Activated CD8-positive, alpha-beta T cell treated with anti-CD3 and anti-CD28 coated beads, Interleukin-2, amount 10 ng/mL, durations not matched to agents 7 days and 5 days (primary cell): ENCODE measurements at regions not wholly inside any gene's neighbourhood (a gene's known extent, or its start where the extent isn't known, plus 50 kb on each side); places are given as distances from the start of the nearest gene placed in this dataset.

ENCODE experiments used
- ATAC-seq: fragments of 150-1000 bp; cut with Tn5 transposase; one replicate; pipeline ENCODE4 v1.10.0; 2021; ENCODE audit warnings: moderate library complexity
- CTCF ChIA-PET: fragments of 350-600 bp; sonication (Branson Sonifier 250); formaldehyde crosslinking; loops from one replicate; lab custom pipeline; 2021; ENCODE audit warnings: antibody characterized with exemption; lab: Charles Lee
- POLR2A ChIA-PET: fragments of 350-600 bp; sonication (Branson Sonifier 250); formaldehyde crosslinking; loops from one replicate; lab custom pipeline; 2021; ENCODE audit warnings: antibody characterized with exemption; lab: Charles Lee
- DNase-seq: peaks from one replicate; pipeline ENCODE4 v3.0.0-alpha.2; 2020
- H3K27ac Mint-ChIP-seq: one replicate; pipeline ENCODE4 v1.8.0; 2021; ENCODE audit warnings: mild to moderate bottlenecking, mixed read lengths
- H3K27me3 Mint-ChIP-seq: one replicate; pipeline ENCODE4 v1.8.0; 2021; ENCODE audit warnings: low read depth, mixed read lengths
- H3K36me3 Mint-ChIP-seq: one replicate; pipeline ENCODE4 v1.8.0; 2021; ENCODE audit warnings: low read depth, mixed read lengths
- H3K4me1 Mint-ChIP-seq: one replicate; pipeline ENCODE4 v1.8.0; 2021; ENCODE audit warnings: low read depth, mixed read lengths
- H3K4me3 Mint-ChIP-seq: one replicate; pipeline ENCODE4 v1.8.0; 2021; ENCODE audit warnings: mild to moderate bottlenecking, mixed read lengths
- H3K9me3 Mint-ChIP-seq: one replicate; pipeline ENCODE4 v1.8.0; 2022; ENCODE audit warnings: mixed read lengths; ENCODE audit not compliant: insufficient read depth

DNA sequence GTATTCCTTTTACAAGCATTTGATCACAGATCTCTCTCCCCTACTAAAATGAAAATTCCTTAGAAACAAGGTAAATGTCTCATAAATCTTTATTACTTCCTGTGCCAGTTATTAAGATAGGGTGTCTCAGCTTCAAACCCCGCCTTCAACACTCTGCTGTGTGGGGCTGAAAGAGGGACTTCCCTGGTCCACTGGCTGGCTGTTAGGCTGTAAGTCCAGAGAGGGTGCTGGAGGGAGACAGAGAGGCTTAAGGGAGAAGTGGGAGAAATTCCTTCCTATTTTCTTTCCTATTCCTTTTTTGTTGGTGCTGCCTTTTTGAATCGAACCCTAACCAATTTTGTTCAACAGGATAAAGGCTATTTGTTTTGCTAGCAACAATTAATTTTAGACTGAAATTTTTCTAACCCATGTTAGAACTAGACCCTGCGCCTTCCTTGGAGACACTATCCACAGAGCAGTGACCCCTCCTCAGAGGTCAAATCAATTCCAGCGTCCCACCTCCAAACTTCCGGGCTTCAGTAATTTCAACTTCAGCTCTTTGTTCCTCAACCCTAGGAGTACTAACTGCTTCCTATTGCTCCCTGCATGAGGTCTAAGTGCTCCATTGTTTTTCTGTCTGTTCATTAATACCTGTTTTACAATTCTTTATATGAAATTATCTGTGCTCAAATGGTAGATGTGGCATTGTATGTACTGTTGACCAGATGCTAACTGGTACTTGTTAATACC, 207.5 kb upstream of the OPRM1 start:
- ChIA-PET CTCF (no interaction called here), POLR2A (no interaction called here)
- Mint-ChIP-seq H3K9me3 (no peaks in the 10 kb centered on the region), H3K27ac (no peak overlapping the region), H3K27me3 (no peaks in the 10 kb centered on the region), H3K4me1 (no peaks in the 10 kb centered on the region), H3K36me3 (no peaks in the 10 kb centered on the region), H3K4me3 (no peak overlapping the region)
- no peak for DNase-seq
- no peak for ATAC-seq

DNA sequence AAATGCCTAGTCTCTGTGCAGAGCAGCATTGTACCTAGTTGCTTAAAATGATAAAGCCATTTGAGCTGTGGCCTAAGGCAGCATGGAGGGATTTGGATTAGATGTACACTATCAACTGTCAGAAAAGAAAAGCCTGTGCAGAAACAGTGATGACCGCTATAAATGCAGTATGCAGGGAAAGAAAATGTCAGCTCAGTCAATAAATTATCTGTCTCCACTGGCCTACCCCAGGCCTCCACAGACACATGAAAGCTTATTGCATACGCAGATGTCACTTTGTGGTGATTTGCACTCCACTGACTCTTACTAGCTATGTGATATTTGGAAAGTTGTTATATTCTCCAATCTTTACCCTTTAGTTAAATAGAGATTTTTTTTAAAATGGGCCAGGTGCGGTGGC, 221.9 kb upstream of the OPRM1 start:
- no peak for ATAC-seq
- no peak for DNase-seq
- Mint-ChIP-seq H3K4me1 (no peaks in the 10 kb centered on the region), H3K27ac (no peak overlapping the region), H3K9me3 (no peaks in the 10 kb centered on the region), H3K27me3 (no peaks in the 10 kb centered on the region), H3K36me3 (no peaks in the 10 kb centered on the region), H3K4me3 (no peak overlapping the region)
- ChIA-PET POLR2A (no interaction called here), CTCF (no interaction called here)

DNA sequence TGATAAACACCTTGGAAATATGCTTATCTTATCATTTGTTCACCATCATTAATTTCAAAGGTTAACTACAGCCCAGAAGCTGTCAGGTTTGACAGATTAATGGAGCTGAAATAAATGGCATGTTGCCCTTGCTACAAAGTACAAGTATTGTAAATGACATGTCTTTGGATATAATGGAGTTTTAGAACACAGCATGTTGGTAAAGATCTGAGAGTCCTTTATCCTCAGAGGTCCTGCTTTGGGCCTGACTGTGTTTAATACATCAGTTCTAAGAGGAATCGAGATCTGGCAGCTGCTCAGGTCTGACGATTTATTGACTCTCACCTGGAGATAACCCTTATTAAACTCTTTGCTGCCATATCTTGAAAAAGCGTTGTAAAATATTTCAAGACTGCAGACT, 222.7 kb upstream of the OPRM1 start:
- H3K4me3 Mint-ChIP-seq: no peak overlapping the region
- POLR2A ChIA-PET: no interaction called here
- no peak overlapping the region for H3K27ac Mint-ChIP-seq
- no peaks in the 10 kb centered on the region for H3K9me3 Mint-ChIP-seq
- DNase-seq: no peak
- H3K36me3 Mint-ChIP-seq: no peaks in the 10 kb centered on the region
- no peak for ATAC-seq
- H3K4me1 Mint-ChIP-seq: no peaks in the 10 kb centered on the region
- CTCF ChIA-PET: no interaction called here
- H3K27me3 Mint-ChIP-seq: no peaks in the 10 kb centered on the region

DNA sequence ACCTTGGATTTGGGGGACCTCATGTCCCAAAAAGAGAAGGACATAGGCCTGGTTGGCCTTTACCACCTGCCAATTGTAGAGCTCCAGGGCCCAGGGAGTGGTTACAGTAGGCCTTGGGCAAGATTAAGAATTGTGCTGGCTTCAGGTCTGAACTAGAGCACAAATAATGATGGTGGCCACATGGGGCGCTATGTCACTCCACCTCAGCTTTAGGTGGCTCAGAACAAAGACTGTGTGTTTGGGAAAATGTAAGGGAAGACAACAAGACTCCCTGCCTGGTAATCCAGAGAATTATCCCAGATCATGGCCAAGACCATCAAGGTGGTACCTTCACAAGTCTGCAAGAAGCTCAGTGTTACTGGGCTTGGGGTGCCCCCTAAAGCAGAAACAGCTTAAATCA, 224.9 kb upstream of the OPRM1 start:
- Mint-ChIP-seq H3K4me3 (no peak overlapping the region), H3K36me3 (no peaks in the 10 kb centered on the region), H3K27me3 (no peaks in the 10 kb centered on the region), H3K9me3 (no peaks in the 10 kb centered on the region), H3K4me1 (no peaks in the 10 kb centered on the region), H3K27ac (no peak overlapping the region)
- ChIA-PET CTCF (no interaction called here), POLR2A (no interaction called here)
- ATAC-seq (no peak), DNase-seq (no peak)

DNA sequence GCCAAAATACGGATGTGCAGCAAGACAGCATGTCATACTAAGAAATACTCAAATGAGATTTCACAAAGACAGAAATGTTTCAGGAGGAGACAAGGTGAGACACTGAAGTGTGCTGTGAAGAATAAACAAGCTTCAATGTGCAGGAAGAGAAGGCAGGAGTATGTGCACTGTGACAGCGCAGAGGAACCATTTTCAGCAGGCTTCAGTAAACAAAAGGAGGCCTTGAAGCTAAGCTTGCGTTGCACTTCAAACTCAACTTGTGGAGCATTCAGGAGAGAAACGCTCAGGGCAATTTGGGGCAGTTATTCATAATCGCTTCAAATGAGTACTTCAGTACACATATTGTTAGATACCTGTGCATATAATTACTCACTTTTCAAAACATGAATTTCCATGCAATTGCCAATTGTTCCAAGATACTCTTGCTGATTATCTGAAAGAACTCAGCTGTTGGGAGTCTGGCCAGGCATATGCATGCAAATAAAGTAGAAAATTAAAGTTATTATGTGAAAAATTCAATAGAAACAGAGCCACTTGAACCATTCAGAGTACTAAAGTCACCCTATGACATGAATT, 234.2 kb upstream of the OPRM1 start:
- CTCF ChIA-PET: no interaction called here
- DNase-seq: no peak
- no peaks in the 10 kb centered on the region for H3K4me1 Mint-ChIP-seq

DNA sequence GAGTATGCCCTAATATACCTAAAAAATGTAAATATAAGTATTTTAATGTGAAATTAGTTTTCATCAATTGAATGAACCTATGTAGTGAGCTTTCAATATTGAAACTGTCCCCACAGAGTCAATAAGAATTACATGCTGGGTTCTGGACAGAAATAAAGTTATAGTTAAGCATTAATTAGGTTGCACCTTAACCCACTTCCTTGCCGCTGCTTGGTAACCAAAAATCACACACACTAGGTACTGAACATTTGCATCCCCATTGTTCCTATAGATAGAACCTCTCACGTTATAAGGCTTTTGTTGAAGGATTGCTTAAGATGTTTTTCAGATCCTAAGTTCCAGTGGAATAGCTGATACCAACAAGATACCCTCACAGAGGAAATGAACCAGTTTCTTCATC, 237.1 kb upstream of the OPRM1 start:
- DNase-seq (no peak), ATAC-seq (no peak)
- Mint-ChIP-seq H3K4me1 (no peaks in the 10 kb centered on the region), H3K9me3 (no peaks in the 10 kb centered on the region), H3K36me3 (no peaks in the 10 kb centered on the region), H3K27ac (no peak overlapping the region), H3K27me3 (no peaks in the 10 kb centered on the region), H3K4me3 (no peak overlapping the region)
- POLR2A ChIA-PET: no interaction called here
- CTCF ChIA-PET: no interaction called here

More for the DNA sequence above, 234.2 kb upstream of the OPRM1 start:
- Mint-ChIP-seq H3K9me3 (no peaks in the 10 kb centered on the region), H3K27ac (no peak overlapping the region), H3K4me3 (no peak overlapping the region), H3K36me3 (no peaks in the 10 kb centered on the region), H3K27me3 (no peaks in the 10 kb centered on the region)
- no peak for ATAC-seq
- POLR2A ChIA-PET: no interaction called here

DNA sequence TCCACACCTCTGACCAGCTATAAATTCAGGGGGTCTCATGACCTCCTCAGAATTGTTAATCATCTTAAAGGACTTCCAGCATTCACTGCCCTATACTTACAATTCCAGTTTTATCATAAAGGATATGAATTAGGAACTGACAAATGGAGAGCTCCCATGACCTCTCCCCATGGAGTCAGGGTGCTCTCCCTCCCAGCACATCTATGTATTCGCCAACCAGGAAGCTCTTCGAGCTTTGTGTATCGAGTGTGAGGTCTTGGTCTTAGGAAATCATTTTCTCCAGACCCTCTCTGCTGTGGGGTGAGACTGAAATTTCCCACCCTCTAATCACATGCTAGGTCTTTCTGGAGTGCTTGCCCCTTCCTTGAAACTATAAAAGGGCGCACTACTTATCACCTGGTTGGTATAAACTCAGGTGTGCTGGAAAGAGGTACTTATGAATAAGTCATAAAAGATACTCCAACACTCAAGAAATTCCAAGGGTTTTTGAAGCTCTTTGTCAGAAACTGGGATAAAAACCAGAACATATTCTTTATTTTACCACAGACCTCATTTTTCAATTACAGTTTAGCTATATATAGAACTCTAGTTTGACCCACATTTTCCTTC, 238.4 kb upstream of the OPRM1 start:
- Mint-ChIP-seq H3K4me1 (no peaks in the 10 kb centered on the region), H3K9me3 (no peaks in the 10 kb centered on the region), H3K4me3 (no peak overlapping the region), H3K36me3 (no peaks in the 10 kb centered on the region), H3K27ac (no peak overlapping the region), H3K27me3 (no peaks in the 10 kb centered on the region)
- POLR2A ChIA-PET: no interaction called here
- DNase-seq (no peak), ATAC-seq (no peak)
- CTCF ChIA-PET: no interaction called here

DNA sequence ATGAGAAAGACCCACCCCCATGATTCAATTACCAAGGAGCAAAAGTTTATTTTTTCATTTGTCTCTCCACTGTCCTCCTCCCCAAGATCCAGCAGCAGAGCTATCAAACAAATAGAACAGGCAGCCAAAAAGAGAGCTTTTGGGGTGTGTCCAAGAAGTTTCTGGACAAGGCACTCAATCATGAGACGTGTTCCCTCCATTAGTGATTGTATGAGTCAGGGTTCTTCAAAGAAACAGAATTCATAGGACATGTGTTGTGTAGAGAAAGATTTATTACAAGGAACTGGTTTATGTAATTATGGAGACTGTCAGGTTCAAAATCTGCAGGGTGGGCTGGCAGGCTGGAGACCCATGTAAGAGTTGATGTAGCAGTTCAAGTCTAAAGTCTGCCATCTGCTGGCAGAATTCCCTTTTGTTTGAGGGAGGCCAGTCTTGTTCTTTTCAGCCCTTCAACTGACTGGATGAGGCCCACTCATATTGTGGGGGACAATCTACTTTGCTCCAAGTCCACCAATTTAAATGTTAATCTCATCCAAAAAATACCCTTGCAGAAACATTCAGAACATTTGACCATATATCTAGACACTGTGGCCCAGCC, 248.1 kb upstream of the OPRM1 start:
- no peak overlapping the region for H3K27ac Mint-ChIP-seq
- no peaks in the 10 kb centered on the region for H3K36me3 Mint-ChIP-seq
- DNase-seq (no peak), ATAC-seq (no peak)
- H3K4me1 Mint-ChIP-seq: no peaks in the 10 kb centered on the region
- no peaks in the 10 kb centered on the region for H3K27me3 Mint-ChIP-seq
- POLR2A ChIA-PET: no interaction called here
- CTCF ChIA-PET: no interaction called here
- no peak overlapping the region for H3K4me3 Mint-ChIP-seq
- no peaks in the 10 kb centered on the region for H3K9me3 Mint-ChIP-seq

DNA sequence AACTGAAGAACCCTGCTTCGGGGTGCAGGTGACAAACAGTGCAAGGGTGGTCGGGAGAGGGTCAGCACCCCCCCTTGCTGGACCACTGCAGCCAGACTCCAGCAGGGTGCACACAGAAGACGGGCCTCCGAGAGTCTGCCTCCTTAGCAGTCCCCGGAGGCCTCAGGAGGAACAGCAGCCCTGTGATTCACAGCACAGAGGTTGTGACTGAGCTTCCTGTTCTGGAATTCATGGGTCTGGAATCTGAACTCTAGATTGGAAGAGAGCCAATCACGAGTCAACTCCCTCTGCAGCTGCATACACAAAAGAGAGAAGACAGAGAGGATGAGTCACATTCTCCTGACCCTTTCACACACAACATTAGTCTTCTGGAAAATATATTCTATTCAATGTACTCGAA, 249.0 kb upstream of the OPRM1 start:
- ChIA-PET POLR2A (no interaction called here), CTCF (no interaction called here)
- Mint-ChIP-seq H3K4me3 (no peak overlapping the region), H3K4me1 (no peaks in the 10 kb centered on the region), H3K9me3 (no peaks in the 10 kb centered on the region), H3K27me3 (no peaks in the 10 kb centered on the region), H3K36me3 (no peaks in the 10 kb centered on the region), H3K27ac (no peak overlapping the region)
- ATAC-seq: no peak
- no peak for DNase-seq

DNA sequence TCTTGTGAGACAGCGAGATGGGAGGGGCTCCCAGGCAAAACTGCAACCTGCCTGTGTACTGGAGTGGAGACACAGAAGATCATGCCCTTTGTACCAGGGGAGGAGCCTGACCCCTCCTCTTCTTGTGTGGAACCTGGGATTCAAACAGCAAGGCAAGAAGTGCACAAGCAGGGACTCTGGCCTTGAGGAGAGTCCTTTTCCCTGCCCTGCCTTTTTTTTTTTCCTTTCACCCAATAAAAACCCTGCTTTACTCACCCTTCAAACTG, 251.8 kb upstream of the OPRM1 start:
- H3K27ac Mint-ChIP-seq: no peak overlapping the region
- H3K4me1 Mint-ChIP-seq: no peaks in the 10 kb centered on the region
- no peak overlapping the region for H3K4me3 Mint-ChIP-seq
- DNase-seq (no peak), ATAC-seq (no peak)
- POLR2A ChIA-PET: no interaction called here
- no peaks in the 10 kb centered on the region for H3K36me3 Mint-ChIP-seq
- CTCF ChIA-PET: no interaction called here
- no peaks in the 10 kb centered on the region for H3K9me3 Mint-ChIP-seq
- no peaks in the 10 kb centered on the region for H3K27me3 Mint-ChIP-seq

DNA sequence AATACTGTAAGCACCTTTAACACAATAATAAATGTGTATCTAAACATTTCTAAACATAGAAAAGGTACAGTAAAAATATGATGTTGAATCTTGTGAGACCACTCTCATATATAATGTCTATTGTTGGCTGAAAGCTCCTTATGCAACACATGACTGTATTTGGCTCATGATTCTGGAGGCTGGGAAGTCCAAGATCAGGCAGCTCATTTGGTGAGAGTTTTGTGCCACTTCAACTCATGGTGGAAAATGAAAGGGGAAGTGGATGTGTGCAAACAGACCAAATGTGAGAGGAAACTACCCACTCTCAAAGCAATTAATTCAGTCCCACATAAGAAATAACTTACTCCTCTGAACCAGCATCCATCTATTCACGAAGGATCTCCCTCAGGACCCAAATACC, 257.7 kb upstream of the OPRM1 start:
- H3K9me3 Mint-ChIP-seq: no peaks in the 10 kb centered on the region
- DNase-seq (no peak), ATAC-seq (no peak)
- ChIA-PET CTCF (no interaction called here), POLR2A (no interaction called here)
- no peak overlapping the region for H3K4me3 Mint-ChIP-seq
- no peaks in the 10 kb centered on the region for H3K36me3 Mint-ChIP-seq
- no peak overlapping the region for H3K27ac Mint-ChIP-seq
- H3K27me3 Mint-ChIP-seq: no peaks in the 10 kb centered on the region
- H3K4me1 Mint-ChIP-seq: no peaks in the 10 kb centered on the region

DNA sequence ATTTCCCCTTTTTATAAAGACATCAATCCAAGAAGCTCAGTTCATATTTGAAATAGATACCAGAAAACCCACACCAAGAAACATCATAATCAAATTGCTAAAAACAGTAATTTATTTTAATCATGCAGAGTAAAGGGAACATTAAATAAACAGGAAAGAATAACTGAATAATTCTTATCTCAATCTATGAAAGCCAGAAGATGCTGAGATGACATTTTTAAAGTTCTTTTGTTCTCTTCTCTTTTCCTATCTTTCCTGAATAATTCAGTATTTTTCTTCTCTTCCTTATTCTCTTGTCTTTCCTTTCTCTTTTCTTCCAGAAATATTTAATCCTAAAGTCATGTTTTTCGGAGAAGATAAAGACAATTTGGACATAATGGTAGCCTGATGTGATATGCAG, 259.0 kb upstream of the OPRM1 start:
- Mint-ChIP-seq H3K4me1 (no peaks in the 10 kb centered on the region), H3K27me3 (no peaks in the 10 kb centered on the region), H3K4me3 (no peak overlapping the region), H3K27ac (no peak overlapping the region), H3K36me3 (no peaks in the 10 kb centered on the region), H3K9me3 (no peaks in the 10 kb centered on the region)
- ChIA-PET CTCF (no interaction called here), POLR2A (no interaction called here)
- DNase-seq (no peak), ATAC-seq (no peak)
